ENCODE measurements at regions not wholly inside any gene's neighbourhood (a gene's known extent, or its start where the extent isn't known, plus 50 kb on each side); places are given as distances from the start of the nearest gene placed in this dataset.

DNA sequence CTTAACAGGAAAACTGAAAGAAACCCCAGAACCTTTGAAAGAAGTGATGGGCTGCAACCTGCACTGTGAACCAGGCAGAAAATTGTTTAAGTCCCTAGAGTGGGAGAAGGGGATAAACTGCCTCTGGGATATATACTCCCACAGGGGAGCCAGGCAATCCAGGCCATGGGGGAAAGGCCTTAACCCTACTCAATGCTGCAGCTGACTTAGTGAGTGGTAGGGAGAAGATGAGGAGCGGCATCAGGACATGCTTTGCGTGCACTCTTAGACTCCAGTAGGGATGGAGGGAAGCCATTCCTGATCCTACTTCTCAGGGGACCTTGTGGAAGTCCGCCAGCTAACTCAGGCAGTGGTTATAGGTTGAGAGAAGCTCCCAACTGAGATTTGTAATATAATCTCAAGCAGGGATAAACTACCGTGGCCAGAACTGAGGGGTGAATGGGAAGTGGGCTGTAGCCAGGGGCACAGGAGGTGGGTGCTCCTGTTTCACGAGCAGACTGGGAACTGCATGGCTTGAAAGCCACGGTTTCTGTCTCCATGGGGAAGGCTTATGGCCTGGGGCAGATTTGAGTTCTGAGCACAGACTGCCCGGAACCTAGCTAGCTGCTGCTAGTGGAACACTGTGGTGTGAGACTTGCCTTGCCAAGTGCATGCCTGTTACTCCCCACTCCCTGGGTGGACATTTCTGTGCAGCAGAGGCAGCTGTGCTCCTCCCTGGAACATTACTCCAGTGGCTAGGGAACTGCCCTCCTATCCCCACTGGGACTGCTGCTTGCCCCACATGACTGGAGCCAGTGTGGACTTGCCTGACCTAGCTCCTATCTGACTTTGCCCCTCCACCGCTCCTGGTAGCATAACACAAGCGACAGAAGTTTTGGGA is 119.2 kb upstream of the SCAF11 start:
- intact Hi-C loops (cut with DNase I, micrococcal nuclease), result no loop called here
- TF ChIP-seq, protein P1, sequence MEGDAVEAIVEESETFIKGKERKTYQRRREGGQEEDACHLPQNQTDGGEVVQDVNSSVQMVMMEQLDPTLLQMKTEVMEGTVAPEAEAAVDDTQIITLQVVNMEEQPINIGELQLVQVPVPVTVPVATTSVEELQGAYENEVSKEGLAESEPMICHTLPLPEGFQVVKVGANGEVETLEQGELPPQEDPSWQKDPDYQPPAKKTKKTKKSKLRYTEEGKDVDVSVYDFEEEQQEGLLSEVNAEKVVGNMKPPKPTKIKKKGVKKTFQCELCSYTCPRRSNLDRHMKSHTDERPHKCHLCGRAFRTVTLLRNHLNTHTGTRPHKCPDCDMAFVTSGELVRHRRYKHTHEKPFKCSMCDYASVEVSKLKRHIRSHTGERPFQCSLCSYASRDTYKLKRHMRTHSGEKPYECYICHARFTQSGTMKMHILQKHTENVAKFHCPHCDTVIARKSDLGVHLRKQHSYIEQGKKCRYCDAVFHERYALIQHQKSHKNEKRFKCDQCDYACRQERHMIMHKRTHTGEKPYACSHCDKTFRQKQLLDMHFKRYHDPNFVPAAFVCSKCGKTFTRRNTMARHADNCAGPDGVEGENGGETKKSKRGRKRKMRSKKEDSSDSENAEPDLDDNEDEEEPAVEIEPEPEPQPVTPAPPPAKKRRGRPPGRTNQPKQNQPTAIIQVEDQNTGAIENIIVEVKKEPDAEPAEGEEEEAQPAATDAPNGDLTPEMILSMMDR (IDR thresholded peaks at IDR 0.05), result no peak
- Mint-ChIP-seq H3K9me3 (peaks cover 3% of the 10 kb centered on the region), H3K27ac (no peak overlapping the region), H3K36me3 (ENCODE audit: low read depth) (no peaks in the 10 kb centered on the region), H3K27me3 (no peaks in the 10 kb centered on the region), H3K4me3 (no peak overlapping the region), H3K4me1 (ENCODE audit: low read depth) (no peaks in the 10 kb centered on the region)
- Histone ChIP-seq H3K27ac (ENCODE audit: low read depth in 1 of 2, low read length in 2 of 2) (no peak overlapping the region), H3K27me3 (ENCODE audit: control insufficient read depth in 1 of 2, insufficient read depth in 2 of 2, low read length in 2 of 2) (no peaks in the 10 kb centered on the region), H3K4me3 (ENCODE audit: low read length) (no peak overlapping the region), H3K4me1 (ENCODE audit: insufficient read depth, low read length) (no peaks in the 10 kb centered on the region), H3K9me3 (ENCODE audit: control insufficient read depth in 1 of 2, insufficient read depth in 1 of 2, low read length in 2 of 2) (no peaks in the 10 kb centered on the region), H3K36me3 (ENCODE audit: insufficient read depth, low read length) (no peaks in the 10 kb centered on the region)
- ChIA-PET POLR2A (no interaction called here), CTCF (no interaction called here)
- DNase-seq (no peak), ATAC-seq (ENCODE audit: poor library complexity) (no peak)

DNA sequence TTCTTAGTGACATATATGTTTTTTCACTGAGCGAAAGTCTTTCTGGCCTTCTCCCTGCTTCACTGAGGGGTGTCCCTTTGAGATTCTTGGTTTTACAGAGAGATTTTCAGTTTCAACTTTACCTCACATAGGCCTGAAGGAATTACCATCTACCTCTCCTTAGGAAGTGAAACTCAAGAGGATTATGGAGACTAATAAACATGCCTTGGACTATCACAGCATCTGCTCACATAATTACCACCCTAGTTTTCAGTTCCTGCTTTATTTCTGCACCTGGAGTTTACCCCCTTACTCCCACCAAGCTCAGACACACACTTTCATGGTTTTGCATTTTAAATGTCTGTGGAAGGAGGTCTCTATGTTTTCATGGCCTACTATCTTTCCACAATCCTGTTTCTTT is 118.3 kb upstream of the SCAF11 start:
- Histone ChIP-seq H3K27ac (ENCODE audit: low read depth in 1 of 2, low read length in 2 of 2) (no peak overlapping the region), H3K36me3 (ENCODE audit: insufficient read depth, low read length) (no peaks in the 10 kb centered on the region), H3K27me3 (ENCODE audit: control insufficient read depth in 1 of 2, insufficient read depth in 2 of 2, low read length in 2 of 2) (no peaks in the 10 kb centered on the region), H3K4me3 (ENCODE audit: low read length) (no peak overlapping the region), H3K4me1 (ENCODE audit: insufficient read depth, low read length) (no peaks in the 10 kb centered on the region), H3K9me3 (ENCODE audit: control insufficient read depth in 1 of 2, insufficient read depth in 1 of 2, low read length in 2 of 2) (no peaks in the 10 kb centered on the region)
- H3K27me3 Mint-ChIP-seq, result peaks cover 3% of the 10 kb centered on the region
- H3K4me3 Mint-ChIP-seq, result no peak overlapping the region
- TF ChIP-seq, protein P1 (IDR thresholded peaks at IDR 0.05), result no peak
- ChIA-PET POLR2A (no interaction called here), CTCF (no interaction called here)
- ATAC-seq (ENCODE audit: poor library complexity) (no peak), DNase-seq (peak in 1 of 14 experiments; percentile 2)
- no peaks in the 10 kb centered on the region for H3K4me1 Mint-ChIP-seq (ENCODE audit: low read depth)
- H3K36me3 Mint-ChIP-seq (ENCODE audit: low read depth), result no peaks in the 10 kb centered on the region
- no peak overlapping the region for H3K27ac Mint-ChIP-seq
- H3K9me3 Mint-ChIP-seq, result peaks cover 3% of the 10 kb centered on the region
- intact Hi-C loops (cut with DNase I, micrococcal nuclease), result no loop called here

DNA sequence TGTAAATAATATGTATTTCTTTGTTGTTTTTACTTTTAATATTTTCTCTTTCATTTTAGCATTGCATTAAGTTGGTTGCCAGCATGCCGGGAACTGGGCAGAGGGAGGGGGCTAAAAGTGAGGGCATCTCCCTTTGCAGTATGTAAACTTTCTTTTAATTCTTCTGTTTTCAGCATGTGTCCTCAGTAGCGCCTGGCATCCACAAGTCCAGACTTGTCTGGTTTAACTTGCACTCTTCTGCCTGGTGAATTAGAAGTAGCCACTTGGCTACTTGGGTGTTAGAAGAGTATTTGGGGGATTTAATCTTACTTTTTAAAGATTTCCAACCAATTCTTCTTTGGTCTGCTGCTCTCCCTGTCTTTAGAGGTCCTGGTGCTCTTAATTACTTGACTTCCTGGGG is 117.2 kb upstream of the SCAF11 start:
- CTCF ChIA-PET, result no interaction called here
- H3K9me3 Mint-ChIP-seq, result peaks cover 3% of the 10 kb centered on the region

More for the DNA sequence above, 117.2 kb upstream of the SCAF11 start:
- H3K4me3 Mint-ChIP-seq, result no peak overlapping the region
- peaks cover 3% of the 10 kb centered on the region for H3K27me3 Mint-ChIP-seq
- H3K4me1 Mint-ChIP-seq (ENCODE audit: low read depth), result no peaks in the 10 kb centered on the region
- ATAC-seq (ENCODE audit: poor library complexity) (no peak), DNase-seq (no peak)
- intact Hi-C loops (cut with DNase I, micrococcal nuclease), result no loop called here
- H3K4me3 ChIP-seq (ENCODE audit: low read length), result no peak overlapping the region
- no peaks in the 10 kb centered on the region for H3K9me3 ChIP-seq (ENCODE audit: control insufficient read depth in 1 of 2, insufficient read depth in 1 of 2, low read length in 2 of 2)
- no peaks in the 10 kb centered on the region for H3K36me3 Mint-ChIP-seq (ENCODE audit: low read depth)
- TF ChIP-seq, protein P1 (IDR thresholded peaks at IDR 0.05), result no peak
- no peaks in the 10 kb centered on the region for H3K4me1 ChIP-seq (ENCODE audit: insufficient read depth, low read length)
- H3K36me3 ChIP-seq (ENCODE audit: insufficient read depth, low read length), result no peaks in the 10 kb centered on the region
- POLR2A ChIA-PET, result no interaction called here
- no peak overlapping the region for H3K27ac ChIP-seq (ENCODE audit: low read depth in 1 of 2, low read length in 2 of 2)
- H3K27me3 ChIP-seq (ENCODE audit: control insufficient read depth in 1 of 2, insufficient read depth in 2 of 2, low read length in 2 of 2), result no peaks in the 10 kb centered on the region
- no peak overlapping the region for H3K27ac Mint-ChIP-seq
